ENCODE measurements at regions not wholly inside any gene's neighbourhood (a gene's known extent, or its start where the extent isn't known, plus 50 kb on each side); places are given as distances from the start of the nearest gene placed in this dataset.
"Not testable (repeated sequence)": the region's sequence is repeated elsewhere in the genome, so short reads cannot be mapped to it uniquely, and the experiment has no call there.

DNA sequence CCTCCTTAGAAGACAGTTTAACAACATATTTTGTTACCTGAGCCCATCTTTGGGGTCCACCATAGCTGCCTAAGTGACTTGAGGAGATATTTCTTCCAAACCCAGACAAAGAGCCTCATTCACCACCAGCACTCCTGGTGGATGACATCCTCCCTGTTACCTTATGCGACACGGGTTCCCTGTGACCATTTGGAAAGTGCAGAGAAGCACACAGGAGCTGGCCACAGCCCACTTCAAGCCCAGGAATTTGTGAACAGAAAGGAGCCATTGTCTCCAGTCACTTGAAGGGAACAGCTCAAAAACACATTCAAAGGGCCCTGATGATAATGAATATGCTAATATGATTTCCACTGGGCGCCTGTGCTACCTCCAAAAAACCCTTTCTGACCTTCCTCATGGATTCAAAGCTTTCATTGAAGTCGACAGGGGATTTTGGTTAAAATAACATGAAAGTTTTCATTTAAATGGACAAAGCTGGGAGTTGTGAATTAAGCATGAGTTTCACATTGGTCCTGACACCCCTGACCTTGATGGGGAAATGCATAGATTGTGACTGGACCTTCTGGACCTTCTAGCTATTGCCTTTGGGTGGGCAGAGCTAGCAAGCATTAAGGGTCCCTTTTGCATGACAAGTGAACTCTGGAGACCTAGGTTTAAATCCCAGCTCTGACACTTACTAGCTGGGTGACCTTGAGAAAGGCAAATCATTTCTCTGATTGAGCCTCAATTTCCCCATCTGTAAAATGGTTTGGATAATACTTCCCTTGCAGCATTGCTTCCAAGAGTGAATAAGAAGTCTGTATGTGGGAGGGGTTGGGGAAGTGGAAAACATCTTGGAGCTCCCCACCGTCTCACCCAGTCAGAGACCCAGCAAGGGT is 83.3 kb upstream of the SIRPA start:
- DNase-seq = peak in 14 of 51 donors; percentile 29 to 75 (median 48)

DNA sequence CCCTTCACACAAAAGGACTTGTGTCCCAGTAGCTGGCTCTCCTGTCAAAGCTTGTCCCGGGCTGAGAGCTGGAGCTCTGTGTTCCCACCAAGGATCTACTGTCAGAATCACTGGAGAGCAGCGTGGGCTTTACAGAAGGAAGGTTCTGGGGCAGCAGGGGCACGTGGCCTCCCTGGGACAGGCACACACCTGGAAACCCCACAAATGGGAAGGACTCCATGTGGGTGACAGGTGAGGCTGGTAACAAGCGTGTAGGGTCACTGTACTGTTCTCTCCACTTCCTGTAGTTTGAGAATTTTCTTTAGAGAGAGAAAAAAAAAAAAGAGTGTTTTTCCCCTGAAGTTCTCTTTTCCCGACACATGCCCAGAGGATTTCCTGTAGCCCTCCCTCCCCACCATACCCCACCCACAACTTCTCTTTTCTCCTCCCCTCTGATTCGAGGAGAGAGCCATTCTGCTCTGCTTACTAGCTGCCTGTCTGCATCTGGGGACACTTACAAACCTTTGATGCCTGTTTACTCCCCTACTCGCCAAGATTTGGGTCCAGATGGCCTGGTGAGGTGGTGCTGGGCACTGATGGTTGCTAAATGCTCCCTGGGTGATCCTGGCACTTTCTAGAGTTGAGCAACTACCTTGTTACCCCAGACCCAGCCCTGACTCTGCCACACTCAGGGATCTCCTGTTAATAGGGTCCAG is 84.1 kb upstream of the SIRPA start:
- DNase-seq = peak in 34 of 51 donors; percentile 29 to 84 (median 62)

DNA sequence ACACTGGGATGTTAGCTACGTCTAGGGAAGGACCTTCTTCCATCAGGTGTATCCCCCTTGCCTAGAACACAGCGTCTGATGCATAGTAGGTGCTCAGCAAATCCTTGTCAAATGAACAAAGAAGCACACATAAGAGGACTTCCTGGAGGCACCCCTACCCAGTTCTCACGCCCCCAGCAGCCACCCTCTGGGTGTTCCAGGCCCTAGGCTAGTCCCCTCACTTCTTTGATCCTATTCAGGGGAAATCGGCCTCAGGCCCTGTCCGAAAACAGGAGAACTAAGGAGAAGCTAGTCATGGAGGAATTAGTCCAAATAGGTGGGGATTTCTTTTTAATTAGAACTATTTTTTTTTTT is 84.7 kb upstream of the SIRPA start:
- peak in 4 of 51 donors; percentile 59 to 65 (median 62) for DNase-seq

DNA sequence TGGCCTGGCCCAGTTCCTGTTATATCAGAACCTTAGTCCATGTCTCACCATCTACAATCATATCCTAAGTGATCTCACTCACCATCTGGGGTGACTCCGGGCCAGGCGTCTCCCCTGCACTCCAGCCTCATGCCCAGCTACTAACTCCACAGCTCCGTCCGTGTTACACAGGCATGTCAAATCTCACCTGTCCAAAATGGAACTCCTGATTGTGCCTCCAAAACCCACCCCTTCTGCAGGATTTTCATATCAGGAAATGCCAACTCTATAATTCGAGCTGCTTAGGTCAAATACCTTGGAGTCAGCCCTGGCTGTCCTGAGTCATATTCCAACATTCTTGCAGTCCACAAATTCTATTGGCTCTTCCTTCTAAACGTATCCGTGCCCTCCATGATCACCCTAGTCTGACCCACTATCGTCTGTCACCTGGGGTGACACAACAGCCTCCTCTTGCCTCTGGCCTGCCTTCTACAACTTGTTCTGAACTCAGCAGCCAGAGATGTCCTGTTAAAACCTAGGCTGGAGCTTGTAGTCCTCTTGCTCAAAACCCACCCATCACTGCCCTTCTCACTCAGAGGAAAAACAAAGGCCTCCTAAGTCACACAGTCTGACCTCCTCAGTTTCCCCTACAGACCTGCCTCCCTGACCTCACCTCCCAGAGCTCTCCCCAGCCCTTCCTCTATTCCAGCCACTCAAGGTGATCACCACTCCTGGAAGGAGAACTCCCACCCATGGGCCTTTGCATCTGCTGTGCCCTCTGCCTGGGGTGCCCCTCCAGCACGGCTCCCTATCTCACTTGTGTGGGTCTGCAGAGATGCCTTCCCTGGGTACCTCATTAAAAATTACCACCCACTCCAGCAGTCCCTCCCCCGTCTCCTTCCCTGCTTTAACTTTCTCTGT is 85.3 kb upstream of the SIRPA start:
- no peak for DNase-seq

DNA sequence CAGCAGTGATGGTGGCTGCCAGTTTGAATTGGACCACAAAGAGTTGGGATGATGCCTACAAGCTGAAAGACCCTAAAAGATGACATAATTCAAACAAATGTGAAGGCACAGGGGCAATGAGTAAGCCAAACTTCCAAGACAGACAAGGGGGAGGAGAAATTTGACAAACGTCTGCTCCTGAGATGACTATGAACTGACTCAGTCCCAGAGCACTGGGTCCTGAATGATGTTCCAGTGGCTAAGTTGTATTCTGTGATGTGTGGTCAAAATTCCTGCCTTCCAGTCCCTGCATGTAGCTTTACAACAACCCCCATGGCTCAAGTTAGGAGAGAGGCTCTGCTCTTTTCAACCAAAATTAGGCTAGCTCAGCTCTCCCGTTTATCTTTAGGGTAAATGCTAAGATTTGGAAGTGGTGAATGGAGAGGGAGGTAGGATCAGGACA is 86.1 kb upstream of the SIRPA start:
- no peak for DNase-seq

DNA sequence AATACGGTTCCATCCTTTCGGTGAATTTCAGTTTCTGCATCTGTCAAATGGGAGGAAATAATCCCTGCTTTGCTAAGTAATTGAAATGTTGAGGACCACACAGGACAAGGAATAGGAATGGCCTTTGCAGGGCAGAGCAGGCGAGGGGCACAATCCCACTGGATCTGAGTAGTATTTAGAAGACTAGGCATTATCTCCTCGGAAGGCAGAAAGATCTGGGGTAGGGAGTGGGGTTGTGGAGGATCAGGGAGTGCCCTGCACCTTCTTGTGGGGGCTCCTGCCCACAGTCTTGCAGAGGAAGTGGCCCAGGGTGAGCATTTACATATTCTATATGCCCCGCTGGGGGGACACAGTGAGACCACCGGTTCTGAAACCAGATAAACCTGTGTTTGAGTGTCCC is 87.1 kb upstream of the SIRPA start:
- no peak for DNase-seq

DNA sequence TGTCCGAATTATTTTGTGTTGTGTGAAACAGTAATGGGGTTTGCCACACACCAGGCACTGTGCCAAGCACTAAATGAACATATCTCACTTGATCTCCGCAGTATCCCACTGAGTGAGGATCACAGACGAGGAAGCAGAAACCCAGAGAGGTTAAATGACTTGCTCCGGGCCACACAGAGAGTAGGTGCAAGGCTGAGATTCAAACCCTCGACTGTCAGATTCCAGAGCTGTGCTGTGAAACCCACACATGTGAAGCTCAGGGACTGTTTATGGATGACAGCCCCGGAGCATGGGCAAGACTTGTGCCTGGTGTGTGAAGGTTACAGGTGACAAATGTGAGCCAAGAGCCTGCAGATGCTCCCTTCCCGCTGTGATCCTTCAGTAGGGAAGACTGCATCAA is 87.8 kb upstream of the SIRPA start:
- DNase-seq = no peak

DNA sequence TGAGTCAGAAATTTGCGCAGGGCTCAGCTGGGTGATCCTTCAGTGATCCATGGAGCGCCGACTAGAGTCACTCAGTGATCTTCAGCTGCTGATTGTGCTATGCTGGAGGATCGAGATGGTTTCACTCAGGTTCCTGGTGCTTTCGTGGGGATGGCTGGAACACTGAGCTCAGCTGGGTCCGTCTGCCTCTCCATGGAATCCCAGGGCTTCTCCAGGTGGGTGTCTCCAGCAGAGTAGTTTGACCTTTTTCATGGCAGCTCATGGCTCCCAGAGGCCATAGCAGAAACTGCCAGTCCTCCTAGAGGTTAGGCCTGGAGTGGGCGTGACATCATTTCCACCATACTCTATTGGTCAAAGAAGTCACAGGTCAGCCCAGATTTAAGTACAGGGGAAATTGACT is 88.8 kb upstream of the SIRPA start:
- no peak for DNase-seq

DNA sequence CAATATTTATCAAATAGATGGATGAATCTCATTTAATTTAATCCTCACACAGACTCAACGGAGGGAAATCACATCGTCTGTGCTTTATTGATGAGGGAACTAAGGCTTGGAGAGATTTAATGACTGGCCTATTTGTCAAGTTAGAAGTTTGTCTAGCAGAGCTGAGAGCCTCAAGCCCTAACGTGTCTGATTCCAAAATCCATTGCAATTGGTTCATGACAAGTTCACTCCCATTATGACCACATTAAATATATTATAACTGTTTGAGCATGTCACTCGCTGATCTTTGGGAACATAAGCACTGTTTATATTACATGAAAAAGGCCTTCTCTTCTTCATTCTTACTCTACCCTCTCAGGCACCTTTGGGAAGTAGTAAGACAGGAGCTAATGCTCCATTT is 89.4 kb upstream of the SIRPA start:
- DNase-seq = no peak

DNA sequence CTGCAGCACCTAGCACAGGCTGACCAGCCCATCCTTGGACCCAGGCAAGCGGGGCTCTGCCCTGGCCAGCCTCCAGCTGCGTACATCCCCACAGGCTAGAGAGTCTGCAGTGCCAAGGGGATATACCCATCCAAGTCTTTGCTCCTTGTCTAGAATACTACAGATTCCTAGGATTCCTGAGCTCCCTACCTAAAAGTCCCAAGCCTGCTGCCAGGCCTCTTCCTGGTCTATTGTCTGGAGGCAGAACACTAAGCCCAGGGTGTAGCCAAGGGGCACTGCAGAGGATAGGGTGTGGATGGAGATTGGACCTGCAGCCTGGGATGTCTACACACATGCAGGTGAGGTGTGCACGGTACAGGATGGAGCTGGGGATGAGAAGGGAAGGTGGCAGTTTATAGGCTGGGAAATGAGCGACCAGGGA is 90.0 kb upstream of the SIRPA start:
- no peak for DNase-seq

DNA sequence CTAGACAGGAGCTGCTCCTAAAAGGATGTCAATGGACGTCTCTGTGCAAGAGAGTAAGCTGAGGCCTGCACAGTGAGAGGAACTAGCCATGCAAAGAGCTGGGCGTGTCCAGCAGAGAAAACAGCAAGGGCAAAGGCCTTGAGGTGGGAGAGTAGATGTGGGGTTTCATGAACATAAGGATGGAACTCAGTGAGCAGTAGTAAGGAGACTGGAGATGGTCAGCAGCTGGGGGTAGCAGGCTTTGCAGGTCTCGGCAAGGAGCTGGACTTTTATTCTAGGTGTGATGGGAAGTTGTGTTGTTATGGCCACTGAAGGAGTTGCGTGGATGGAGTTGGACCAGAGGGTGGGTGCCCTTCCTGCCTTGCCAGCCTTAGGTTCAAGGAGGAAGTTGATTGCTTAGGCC is 90.7 kb upstream of the SIRPA start:
- DNase-seq = no peak

DNA sequence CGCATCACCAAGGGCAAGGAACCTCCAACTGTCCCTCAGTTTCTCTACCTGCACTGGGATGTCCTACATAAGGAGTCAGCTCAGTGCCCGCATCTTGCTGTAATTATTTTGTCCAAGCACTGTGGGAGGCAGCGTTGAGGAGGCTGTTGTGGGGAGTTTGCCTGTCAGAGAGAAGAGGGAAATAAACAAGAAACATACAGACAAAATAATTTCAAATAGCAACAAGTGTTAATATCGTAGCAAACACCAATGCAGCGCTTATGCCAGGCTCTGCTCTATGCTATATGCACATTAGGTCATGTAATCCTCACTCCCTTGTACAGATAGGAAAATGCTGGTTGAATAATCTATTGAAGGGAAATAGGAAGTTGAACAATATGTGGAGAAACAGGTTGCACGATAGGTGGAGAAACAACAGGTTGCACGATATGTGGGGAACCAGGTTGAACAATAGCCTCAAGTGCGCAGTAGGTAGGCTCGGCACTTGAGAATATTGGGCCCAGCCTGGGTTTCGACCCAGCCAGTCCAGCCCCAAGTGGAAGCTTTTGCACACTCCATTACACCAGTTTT is 91.2 kb upstream of the SIRPA start:
- DNase-seq = peak in 1 of 51 donors; percentile 77

DNA sequence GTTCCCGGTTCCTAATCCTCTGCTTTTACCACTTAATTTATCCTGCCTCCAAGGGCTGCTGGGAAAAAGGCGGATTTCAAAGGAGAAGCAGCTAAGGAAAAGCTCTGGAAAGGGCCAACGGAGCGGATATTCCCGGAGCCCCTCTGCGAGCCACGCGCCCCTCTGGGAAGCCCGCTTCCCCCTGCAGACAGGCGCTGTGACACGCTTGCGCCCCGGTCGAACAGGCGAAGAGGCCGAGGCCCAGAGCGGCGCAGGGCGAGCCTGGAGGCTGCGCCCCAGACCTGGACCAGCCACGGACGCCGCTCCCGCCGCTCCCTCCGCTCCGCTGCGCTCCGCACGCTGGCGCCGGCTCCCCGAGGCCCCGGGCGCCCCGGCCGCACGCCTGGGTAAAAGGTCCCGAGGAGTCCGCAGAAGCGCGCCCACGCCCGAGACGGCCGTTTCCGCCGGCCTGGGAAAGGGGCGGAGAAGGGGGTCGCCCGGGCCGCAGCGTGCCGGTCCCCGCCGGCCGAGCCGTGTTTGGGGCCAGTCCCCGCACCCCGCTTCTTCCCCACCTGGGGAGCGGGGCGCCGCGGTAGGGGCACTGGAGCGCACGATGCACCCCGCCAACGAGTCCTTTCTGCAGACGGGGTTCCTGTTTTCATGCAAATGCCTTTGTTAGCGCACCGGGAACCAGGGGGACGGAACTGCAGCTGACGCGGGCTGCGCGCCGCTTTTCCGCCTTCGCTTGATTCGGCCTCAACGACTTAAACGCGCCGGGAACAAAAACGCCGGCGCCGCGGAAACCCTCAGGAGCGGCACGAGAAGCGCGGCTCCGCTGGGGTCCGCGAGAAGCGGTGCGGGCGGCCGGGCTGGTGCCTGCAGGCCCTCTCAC is 91.9 kb upstream of the SIRPA start:
- peak in 37 of 51 donors; percentile 21 to 77 (median 59) for DNase-seq

DNA sequence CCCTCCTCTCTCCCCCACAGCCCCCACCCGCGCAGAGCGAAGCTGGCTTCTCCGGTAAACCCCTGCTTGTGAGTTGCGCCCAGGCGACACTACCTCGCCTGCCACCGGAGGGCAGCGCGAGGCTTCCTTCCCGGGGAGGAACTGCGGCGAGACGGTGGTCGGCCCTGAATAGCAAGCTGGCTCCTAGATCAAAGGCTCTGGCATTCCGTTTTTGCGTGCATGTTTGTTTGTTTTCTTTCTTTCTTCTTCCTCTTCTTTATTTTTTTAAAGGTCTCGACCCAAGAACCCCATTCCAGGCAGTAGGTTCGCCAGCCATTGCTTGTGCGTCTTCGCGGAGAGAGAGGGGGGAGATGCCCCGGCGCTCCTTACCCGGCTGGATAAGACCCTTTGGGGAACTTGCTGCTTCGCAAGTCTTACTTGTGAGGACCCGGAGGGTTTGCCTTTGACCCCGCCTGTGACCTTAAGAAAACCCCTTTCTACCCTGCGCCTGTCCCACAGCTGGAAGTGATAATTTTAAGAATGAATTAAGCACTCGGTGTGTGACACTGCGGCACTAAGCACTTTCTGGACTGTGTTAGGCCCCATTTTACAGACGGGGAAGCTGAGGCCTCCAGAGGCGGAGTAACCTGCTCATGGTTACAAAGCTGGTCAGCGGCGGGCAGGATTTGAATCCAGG is 92.7 kb upstream of the SIRPA start:
- peak in 48 of 51 donors; percentile 22 to 91 (median 81) for DNase-seq

DNA sequence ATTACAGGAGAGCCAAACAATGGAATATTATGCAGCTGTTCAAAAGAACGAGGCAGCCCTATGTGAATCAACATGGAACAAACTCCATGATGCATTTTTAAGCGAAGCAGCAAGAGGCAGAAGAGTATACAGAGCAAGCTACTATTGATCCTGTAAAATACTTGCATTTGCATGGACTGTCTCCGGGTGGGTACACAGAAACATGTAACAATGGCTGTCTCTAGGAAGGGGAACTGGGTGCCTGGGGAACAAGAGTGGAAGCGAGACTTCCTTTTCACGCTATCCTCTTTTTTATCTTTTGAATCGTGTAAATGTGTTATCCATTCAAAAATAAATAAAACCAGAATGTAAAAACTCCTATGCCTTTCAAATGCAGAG is 93.3 kb upstream of the SIRPA start:
- no peak for DNase-seq

DNA sequence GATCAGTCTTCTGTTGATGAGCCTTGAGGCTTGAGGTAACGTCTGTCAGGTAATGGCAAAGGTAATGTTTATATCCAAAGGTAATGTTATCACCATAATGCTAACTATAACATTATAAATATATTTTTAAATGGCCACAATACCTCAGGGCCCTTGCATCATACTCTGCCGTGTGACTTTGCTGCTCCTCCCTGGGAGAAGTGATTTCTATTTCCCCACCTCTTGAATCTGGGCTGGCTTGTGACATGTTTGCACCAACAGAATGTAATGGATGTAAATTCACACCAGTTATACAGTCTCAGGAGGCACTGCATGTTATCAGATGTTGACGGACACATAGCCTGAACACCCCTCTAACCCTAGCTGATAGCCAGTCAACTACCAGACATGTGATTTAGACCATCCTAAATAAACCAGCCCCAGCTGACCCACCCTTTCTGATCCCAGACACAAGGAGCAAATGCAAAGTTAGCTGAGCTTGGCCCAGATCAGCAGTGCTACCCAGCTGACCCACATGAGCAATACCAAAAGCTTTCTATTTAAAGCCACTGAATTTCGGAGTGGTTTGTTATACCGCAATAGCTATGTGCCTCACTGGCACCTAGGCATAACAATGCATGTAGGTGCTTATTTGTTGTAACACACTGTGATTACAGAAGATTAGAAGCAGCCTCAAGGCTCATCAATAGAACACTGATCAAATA is 93.8 kb upstream of the SIRPA start:
- DNase-seq = no peak

DNA sequence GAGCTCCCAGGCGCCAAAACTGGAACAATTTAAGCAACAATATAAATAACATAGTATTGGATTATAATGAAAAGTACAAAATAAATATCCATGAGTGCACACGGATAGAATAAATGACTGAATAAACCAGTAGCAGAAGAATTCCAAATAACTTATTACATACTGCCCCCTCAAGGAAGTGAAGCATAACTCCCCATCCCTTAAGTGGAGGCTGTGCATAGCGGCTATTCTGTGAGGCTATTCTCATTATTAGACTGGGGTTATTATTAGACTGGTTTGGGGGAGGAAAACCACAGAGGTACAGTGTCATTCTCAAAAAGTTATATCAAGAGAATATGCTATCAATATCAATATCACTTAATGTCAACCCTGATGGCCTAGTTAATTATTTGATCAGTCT is 94.4 kb upstream of the SIRPA start:
- DNase-seq = no peak

DNA sequence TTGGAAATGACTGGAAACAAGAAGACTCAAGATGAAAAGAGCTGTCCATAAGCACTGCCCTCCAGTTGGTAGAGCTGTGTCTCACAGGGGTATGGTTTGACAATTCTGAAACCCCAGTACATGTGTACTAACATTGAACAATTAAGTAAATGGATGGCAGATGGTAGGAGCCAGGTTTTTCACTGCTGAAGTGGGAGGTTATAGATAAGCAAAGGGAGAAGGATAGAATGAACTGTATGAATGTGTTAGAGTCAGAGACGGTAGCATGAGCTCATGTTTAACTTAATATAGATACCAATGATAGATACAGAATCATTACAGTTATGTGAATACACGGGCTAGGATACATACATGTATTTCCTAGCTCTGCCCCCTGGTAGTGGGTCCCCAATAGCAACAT is 95.0 kb upstream of the SIRPA start:
- no peak for DNase-seq

DNA sequence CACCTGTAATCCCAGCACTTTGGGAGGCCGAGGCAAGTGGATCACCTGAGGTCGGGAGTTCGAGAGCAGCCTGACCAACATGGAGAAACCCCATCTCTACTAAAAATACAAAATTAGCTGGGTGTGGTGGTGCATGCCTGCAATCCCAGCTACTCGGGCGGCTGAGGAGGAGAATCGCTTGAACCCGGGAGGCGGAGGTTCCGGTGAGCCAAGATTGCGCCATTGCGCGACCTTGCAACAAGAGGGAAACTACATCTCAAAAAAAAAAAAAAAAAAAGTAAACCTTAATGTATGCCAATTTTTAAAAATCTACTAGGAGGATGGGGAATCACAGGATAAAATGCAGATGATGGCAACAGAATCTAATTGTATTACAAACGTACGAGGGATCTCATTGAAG is 95.5 kb upstream of the SIRPA start:
- DNase-seq = not testable (repeated sequence)

All from hypothalamus (tissue), 51 donors.